ENCODE measurements at regions not wholly inside any gene's neighbourhood (a gene's known extent, or its start where the extent isn't known, plus 50 kb on each side); places are given as distances from the start of the nearest gene placed in this dataset.

DNA sequence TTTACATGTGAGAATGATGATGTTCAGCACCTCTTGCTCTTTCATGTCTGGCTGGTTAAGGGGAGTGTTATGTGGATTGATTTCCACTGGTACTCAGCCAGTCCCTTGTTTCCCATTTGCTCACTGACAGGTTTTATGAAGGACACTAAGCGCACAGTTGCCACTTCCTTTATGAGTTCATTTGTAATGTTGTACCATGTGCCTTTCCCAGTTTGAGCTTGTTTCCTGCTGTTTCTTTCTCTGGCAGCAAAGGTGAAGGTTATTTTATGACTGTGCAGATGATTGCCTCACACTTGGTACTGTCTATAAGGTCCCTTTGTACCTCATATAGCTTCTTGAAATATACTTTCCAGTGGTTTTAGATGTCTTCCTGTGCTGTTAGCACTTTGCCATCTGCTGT is 1700.5 kb upstream of the TMEFF2 start (continued):
- TF ChIP-seq REST (IDR thresholded peaks at IDR 0.05; ENCODE audit: low read depth) (no peak), CEBPB (IDR thresholded peaks at IDR 0.05; ENCODE audit: low read depth) (no peak), EGR1 (IDR thresholded peaks at IDR 0.05; ENCODE audit: low read depth) (no peak), POLR2A (IDR thresholded peaks at IDR 0.05; ENCODE audit: borderline replicate concordance, extremely low read depth, insufficient read depth, insufficient read length) (no peak), MAX (IDR thresholded peaks at IDR 0.05) (no peak), ZNF274 (IDR thresholded peaks at IDR 0.05; ENCODE audit: low read depth, low read length) (no peak), RAD21 (IDR thresholded peaks at IDR 0.05; ENCODE audit: low read depth) (no peak), EZH2 (IDR thresholded peaks at IDR 0.05) (no peak), POLR2AphosphoS5 (IDR thresholded peaks at IDR 0.05; ENCODE audit: low read depth, low read length) (no peak)

GRCh38 chr2:193894081-193894480 is 1699.3 kb upstream of the TMEFF2 start:
- DNase-seq (ENCODE audit: low read depth, low spot score) (no peak), ATAC-seq (no peak)
- no TSS peak for BruUV-seq (replicated peaks)
- Histone ChIP-seq H3K79me2 (ENCODE audit: insufficient read depth, low read length) (no peaks in the 10 kb centered on the region), H3K27me3 (ENCODE audit: insufficient read depth, low read length) (no peaks in the 10 kb centered on the region), H3K36me3 (ENCODE audit: control insufficient read depth in 1 of 2, insufficient read depth in 2 of 2, low read length in 2 of 2) (no peaks in the 10 kb centered on the region), H3K4me2 (ENCODE audit: low read length) (no peak overlapping the region), H3K9me2 (ENCODE audit: insufficient read depth) (no peaks in the 10 kb centered on the region; the same call in 1 of the 2 replicates), H3K4me1 (ENCODE audit: control insufficient read depth in 1 of 2, insufficient read depth in 2 of 2, low read length in 2 of 2) (no peaks in the 10 kb centered on the region), H3K4me3 (replicated peaks in 1 of 2; ENCODE audit: low read depth in 1 of 2, low read length in 2 of 2) (no peak overlapping the region), H3K27ac (ENCODE audit: low read depth, low read length) (no peak overlapping the region), H3K9ac (ENCODE audit: low read length) (no peak overlapping the region), H4K20me1 (ENCODE audit: insufficient read depth) (no peaks in the 10 kb centered on the region), H2AFZ (ENCODE audit: low read depth, low read length, poor library complexity, severe bottlenecking) (no peak overlapping the region), H3K9me3 (ENCODE audit: control insufficient read depth in 1 of 2, insufficient read depth in 1 of 2, low read depth in 1 of 2, low read length in 2 of 2) (no peaks in the 10 kb centered on the region)
- intact Hi-C loops (cut with micrococcal nuclease) = no loop called here
- ChIA-PET RAD21 (ENCODE audit: low non-redundant PET in 1 of 2, low total read pairs in 2 of 2, uncharacterized antibody in 2 of 2, unreplicated experiment in 2 of 2) (no interaction called here), POLR2A (no interaction called here), CTCF (no interaction called here)
- TF ChIP-seq CEBPB (IDR thresholded peaks at IDR 0.05; ENCODE audit: low read depth) (no peak), EZH2 (IDR thresholded peaks at IDR 0.05) (no peak), SP1 (IDR thresholded peaks at IDR 0.05; ENCODE audit: low read depth) (no peak), SIN3A (IDR thresholded peaks at IDR 0.05; ENCODE audit: low read depth) (no peak), POLR2A (IDR thresholded peaks at IDR 0.05; ENCODE audit: borderline replicate concordance, extremely low read depth, insufficient read depth, insufficient read length) (no peak), POLR2AphosphoS5 (IDR thresholded peaks at IDR 0.05; ENCODE audit: low read depth, low read length) (no peak), REST (IDR thresholded peaks at IDR 0.05; ENCODE audit: low read depth) (no peak), EZH2phosphoT487 (IDR thresholded peaks at IDR 0.05; ENCODE audit: borderline replicate concordance) (no peak), ELF1 (IDR thresholded peaks at IDR 0.05; ENCODE audit: borderline replicate concordance, low read depth) (no peak), EGR1 (IDR thresholded peaks at IDR 0.05; ENCODE audit: low read depth) (no peak), ZFX (IDR thresholded peaks at IDR 0.05) (no peak), RAD21 (IDR thresholded peaks at IDR 0.05; ENCODE audit: low read depth) (no peak)
- TF ChIP-seq, protein P1, sequence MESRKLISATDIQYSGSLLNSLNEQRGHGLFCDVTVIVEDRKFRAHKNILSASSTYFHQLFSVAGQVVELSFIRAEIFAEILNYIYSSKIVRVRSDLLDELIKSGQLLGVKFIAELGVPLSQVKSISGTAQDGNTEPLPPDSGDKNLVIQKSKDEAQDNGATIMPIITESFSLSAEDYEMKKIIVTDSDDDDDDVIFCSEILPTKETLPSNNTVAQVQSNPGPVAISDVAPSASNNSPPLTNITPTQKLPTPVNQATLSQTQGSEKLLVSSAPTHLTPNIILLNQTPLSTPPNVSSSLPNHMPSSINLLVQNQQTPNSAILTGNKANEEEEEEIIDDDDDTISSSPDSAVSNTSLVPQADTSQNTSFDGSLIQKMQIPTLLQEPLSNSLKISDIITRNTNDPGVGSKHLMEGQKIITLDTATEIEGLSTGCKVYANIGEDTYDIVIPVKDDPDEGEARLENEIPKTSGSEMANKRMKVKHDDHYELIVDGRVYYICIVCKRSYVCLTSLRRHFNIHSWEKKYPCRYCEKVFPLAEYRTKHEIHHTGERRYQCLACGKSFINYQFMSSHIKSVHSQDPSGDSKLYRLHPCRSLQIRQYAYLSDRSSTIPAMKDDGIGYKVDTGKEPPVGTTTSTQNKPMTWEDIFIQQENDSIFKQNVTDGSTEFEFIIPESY (IDR thresholded peaks at IDR 0.05; ENCODE audit: extremely low read depth, insufficient replicate concordance, low read length) = no peak
- TF ChIP-seq, protein P2, sequence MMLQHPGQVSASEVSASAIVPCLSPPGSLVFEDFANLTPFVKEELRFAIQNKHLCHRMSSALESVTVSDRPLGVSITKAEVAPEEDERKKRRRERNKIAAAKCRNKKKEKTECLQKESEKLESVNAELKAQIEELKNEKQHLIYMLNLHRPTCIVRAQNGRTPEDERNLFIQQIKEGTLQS (IDR thresholded peaks at IDR 0.05) = no peak

All from HCT116 (cell line).